Panc1 (cell line): ENCODE measurements at regions not wholly inside any gene's neighbourhood (a gene's known extent, or its start where the extent isn't known, plus 50 kb on each side); places are given as distances from the start of the nearest gene placed in this dataset.

Source experiments
- ATAC-seq: fragments of 200-7000 bp; cut with Tn5 transposase; 2 replicates; pipeline ENCODE4 v1.9.1; 2020; ENCODE audit warnings: mild to moderate bottlenecking, moderate library complexity
- BruUV-seq: library from RNA; stranded (reverse); fragments of 400-500 nt; replicated peaks from 2 replicates; lab custom pipeline; 2021; lab: Mats Ljungman, UMichigan
- CTCF ChIA-PET: fragments of 300-600 bp; sonication (Branson Sonifier 250); formaldehyde crosslinking; loops from one replicate; lab custom pipeline; 2022; ENCODE audit warnings: antibody characterized with exemption; lab: Charles Lee
- POLR2A ChIA-PET: fragments of 300-600 bp; sonication (Branson Sonifier 250); formaldehyde crosslinking; loops from one replicate; lab custom pipeline; 2022; ENCODE audit warnings: antibody characterized with exemption; lab: Charles Lee
- DNase-seq: peaks from one replicate; pipeline ENCODE4 v3.0.0-alpha.2; 2010; ENCODE audit warnings: low read depth, low spot score
- H3K27ac ChIP-seq: 2 replicates; pipeline ENCODE4 v1.5.1; 2011; ENCODE audit warnings: mild to moderate bottlenecking, low read length, inconsistent platforms
- H3K27me3 ChIP-seq: fragments of 200-500 bp; sonication (Bioruptor generic); 2 replicates; pipeline ENCODE4 v1.6.0; 2014; ENCODE audit warnings: low read length, inconsistent platforms; ENCODE audit not compliant: control insufficient read depth, insufficient read depth
- H3K36me3 ChIP-seq: fragments of 200-500 bp; sonication (Bioruptor generic); 2 replicates; pipeline ENCODE4 v1.5.1; 2014; ENCODE audit warnings: inconsistent platforms, mild to moderate bottlenecking, low read length, moderate library complexity; ENCODE audit not compliant: control insufficient read depth, insufficient read depth
- H3K4me1 ChIP-seq: 2 replicates; pipeline ENCODE4 v1.5.1; 2011; ENCODE audit warnings: inconsistent platforms, mild to moderate bottlenecking, low read length, moderate library complexity; ENCODE audit not compliant: control insufficient read depth, insufficient read depth
- H3K4me3 ChIP-seq, 2 experiments: 2 replicates each; pipeline ENCODE4 v1.5.1; 2011 to 2012; ENCODE audit warnings: low read depth in 2 of 2, low read length in 2 of 2, mild to moderate bottlenecking in 2 of 2, inconsistent platforms in 1 of 2, moderate library complexity in 1 of 2
- H3K9me3 ChIP-seq: fragments of 200-500 bp; sonication (Bioruptor generic); 2 replicates; pipeline ENCODE4 v1.5.1; 2014; ENCODE audit warnings: low read depth, mild to moderate bottlenecking, inconsistent platforms, low read length, moderate library complexity; ENCODE audit not compliant: control insufficient read depth, insufficient read depth
- POLR2AphosphoS5 ChIP-seq: IDR thresholded peaks from 2 replicates; pipeline ENCODE4 v1.6.1; 2012; ENCODE audit warnings: mild to moderate bottlenecking, low read depth, low read length, moderate library complexity
- REST ChIP-seq, 2 experiments: IDR thresholded peaks; 2 replicates each; pipeline ENCODE4 v1.6.1; 2011 to 2012; ENCODE audit warnings: low read depth in 2 of 2, control low read depth in 1 of 2, low read length in 1 of 2, mild to moderate bottlenecking in 1 of 2, moderate library complexity in 1 of 2; ENCODE audit not compliant: insufficient read depth in 1 of 2
- SIN3A ChIP-seq: IDR thresholded peaks from 2 replicates; pipeline ENCODE4 v1.6.1; 2012; ENCODE audit warnings: low read depth, mild to moderate bottlenecking, low read length, moderate library complexity, borderline replicate concordance; ENCODE audit not compliant: insufficient read depth
- TCF7L2 ChIP-seq: IDR thresholded peaks from 2 replicates; pipeline ENCODE4 v1.6.1; 2011; ENCODE audit warnings: mild to moderate bottlenecking, low read depth, low read length, inconsistent platforms
- in situ Hi-C: cut with HindIII; loops from 2 replicates; pipeline ENCODE4 v1.10.0; 2016; ENCODE audit warnings: low sequenced_read_pairs, low pct_unique_long_range_greater_than_20kb
- intact Hi-C: fragments of 100-400 bp; cut with micrococcal nuclease; formaldehyde crosslinking; loops from one replicate; pipeline ENCODE4 v1.10.0; 2022; ENCODE audit not compliant: unreplicated experiment
- TF ChIP-seq, protein P1 (sequence below): fragments of 450-650 bp; IDR thresholded peaks from 2 replicates; pipeline ENCODE4 v1.5.1; 2017; ENCODE audit warnings: mild to moderate bottlenecking

- Histone ChIP-seq H3K27me3 (peaks cover 10% of the 10 kb centered on the region; the same call in 1 of the 2 replicates), H3K27ac (no peak overlapping the region), H3K36me3 (no peaks in the 10 kb centered on the region), H3K4me3 (no peak overlapping the region), H3K4me1 (no peaks in the 10 kb centered on the region), H3K9me3 (no peaks in the 10 kb centered on the region)
- ChIA-PET CTCF (no interaction called here), POLR2A (no interaction called here)
- ATAC-seq: no peak
- in situ Hi-C loops (no loop called here), intact Hi-C loops (no loop called here)
- no peak for DNase-seq
- no TSS peak for BruUV-seq
- no peak for TF ChIP-seq REST (IDR thresholded peaks at IDR 0.05; ENCODE audit: insufficient read depth in 1 of 2, low read depth in 2 of 2, low read length in 1 of 2)
- TF ChIP-seq SIN3A: no peak
- TF ChIP-seq, protein P1, sequence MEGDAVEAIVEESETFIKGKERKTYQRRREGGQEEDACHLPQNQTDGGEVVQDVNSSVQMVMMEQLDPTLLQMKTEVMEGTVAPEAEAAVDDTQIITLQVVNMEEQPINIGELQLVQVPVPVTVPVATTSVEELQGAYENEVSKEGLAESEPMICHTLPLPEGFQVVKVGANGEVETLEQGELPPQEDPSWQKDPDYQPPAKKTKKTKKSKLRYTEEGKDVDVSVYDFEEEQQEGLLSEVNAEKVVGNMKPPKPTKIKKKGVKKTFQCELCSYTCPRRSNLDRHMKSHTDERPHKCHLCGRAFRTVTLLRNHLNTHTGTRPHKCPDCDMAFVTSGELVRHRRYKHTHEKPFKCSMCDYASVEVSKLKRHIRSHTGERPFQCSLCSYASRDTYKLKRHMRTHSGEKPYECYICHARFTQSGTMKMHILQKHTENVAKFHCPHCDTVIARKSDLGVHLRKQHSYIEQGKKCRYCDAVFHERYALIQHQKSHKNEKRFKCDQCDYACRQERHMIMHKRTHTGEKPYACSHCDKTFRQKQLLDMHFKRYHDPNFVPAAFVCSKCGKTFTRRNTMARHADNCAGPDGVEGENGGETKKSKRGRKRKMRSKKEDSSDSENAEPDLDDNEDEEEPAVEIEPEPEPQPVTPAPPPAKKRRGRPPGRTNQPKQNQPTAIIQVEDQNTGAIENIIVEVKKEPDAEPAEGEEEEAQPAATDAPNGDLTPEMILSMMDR: no peak
Observed at GRCh38 chr10:78785991-78786390, 282.8 kb upstream of the ZMIZ1 start.

GRCh38 chr10:78787125-78787524, 281.6 kb upstream of the ZMIZ1 start:
- ChIA-PET POLR2A (no interaction called here), CTCF (no interaction called here)
- no peaks in the 10 kb centered on the region for H3K36me3 ChIP-seq
- H3K4me3 ChIP-seq: no peak overlapping the region
- intact Hi-C loops: no loop called here
- peaks cover 10% of the 10 kb centered on the region; the same call in 1 of the 2 replicates for H3K27me3 ChIP-seq
- ATAC-seq (no peak), DNase-seq (no peak)
- BruUV-seq: no TSS peak
- in situ Hi-C loops: no loop called here
- TF ChIP-seq, protein P1: no peak
- TF ChIP-seq REST (IDR thresholded peaks at IDR 0.05; ENCODE audit: insufficient read depth in 1 of 2, low read depth in 2 of 2, low read length in 1 of 2): no peak
- no peak for TF ChIP-seq SIN3A
- TF ChIP-seq POLR2AphosphoS5: no peak
- TF ChIP-seq TCF7L2: no peak
- H3K9me3 ChIP-seq: no peaks in the 10 kb centered on the region
- H3K4me1 ChIP-seq: no peaks in the 10 kb centered on the region
- no peak overlapping the region for H3K27ac ChIP-seq
